K562 (cell line): ENCODE measurements at regions not wholly inside any gene's neighbourhood (a gene's known extent, or its start where the extent isn't known, plus 50 kb on each side); places are given as distances from the start of the nearest gene placed in this dataset.

Source experiments
- ATAC-seq: fragments of 200-7000 bp; cut with Tn5 transposase; 3 replicates; pipeline ENCODE4 v1.9.1; 2020; ENCODE audit warnings: moderate library complexity
- BruUV-seq: library from RNA; stranded (reverse); fragments of 400-500 nt; replicated peaks from 2 replicates; lab custom pipeline; 2021; lab: Mats Ljungman, UMichigan
- CTCF ChIA-PET: fragments of 300-600 bp; formaldehyde crosslinking; extraction: SDS; loops from one replicate; lab custom pipeline; 2021; ENCODE audit warnings: low intra/inter-chr PET ratio; lab: Yijun Ruan, JAX
- POLR2A ChIA-PET: fragments of 300-600, 350-650 bp; sonication (Branson Sonifier 250); formaldehyde crosslinking; extraction: SDS; loops from one replicate; lab custom pipeline; 2021; ENCODE audit warnings: antibody characterized with exemption, inconsistent platforms; lab: Yijun Ruan, JAX
- DNase-seq, 4 experiments: peaks; one replicate each; pipeline versions ENCODE4 v3.0.0 to v3.0.0-alpha.2; 2011 to 2018; ENCODE audit warnings: low spot score in 3 of 4, mixed read lengths in 3 of 4; ENCODE audit errors: extremely low read depth in 1 of 4
- FAIRE-seq: peaks from 2 replicates; lab custom pipeline; 2011; peaks lifted over from hg19 to GRCh38; lab: Jason Lieb, UNC
- H2AFZ ChIP-seq: 2 replicates; pipeline ENCODE4 v1.6.0; 2011; ENCODE audit warnings: low read depth, low read length, control low read depth, inconsistent platforms
- H3K27ac ChIP-seq: fragments of 200-600 bp; 3 replicates; pipeline ENCODE4 v1.8.0; 2011; ENCODE audit warnings: low read depth, mild to moderate bottlenecking, control low read depth, inconsistent platforms, low read length, moderate library complexity, mixed read lengths; ENCODE audit errors: extremely low read depth
- H3K27me3 ChIP-seq, 2 experiments: fragments of 300-600 bp in 1 of 2; 2 replicates in 1 of 2; 3 replicates in 1 of 2; pipeline versions ENCODE4 v1.6.0 to v1.8.0; 2011; ENCODE audit warnings: inconsistent platforms in 2 of 2, low read length in 2 of 2, mild to moderate bottlenecking in 1 of 2, mixed read lengths in 1 of 2, moderate library complexity in 1 of 2; ENCODE audit not compliant: control insufficient read depth in 2 of 2, insufficient read depth in 2 of 2
- H3K36me3 ChIP-seq: fragments of 300-600 bp; 3 replicates; pipeline ENCODE4 v1.8.0; 2011; ENCODE audit warnings: mild to moderate bottlenecking, low read length, inconsistent platforms; ENCODE audit not compliant: control insufficient read depth, insufficient read depth
- H3K4me1 ChIP-seq, 2 experiments: fragments of 200-600 bp in 1 of 2; replicated peaks in 1 of 2; 2 replicates in 1 of 2; 3 replicates in 1 of 2; pipeline versions ENCODE4 v1.5.1 to v1.8.0; 2011; ENCODE audit warnings: inconsistent platforms in 2 of 2, low read length in 2 of 2, mild to moderate bottlenecking in 1 of 2, mixed read lengths in 1 of 2, moderate library complexity in 1 of 2; ENCODE audit not compliant: control insufficient read depth in 2 of 2, insufficient read depth in 2 of 2
- H3K4me2 ChIP-seq: 2 replicates; pipeline ENCODE4 v1.6.1; 2011; ENCODE audit warnings: low read length, control low read depth, inconsistent platforms, mixed read lengths; ENCODE audit not compliant: insufficient read depth
- H3K4me3 ChIP-seq: fragments of 200-600 bp; sonication (generic), shearing (Covaris generic); 2 replicates; pipeline ENCODE4 v1.5.1; 2016; ENCODE audit warnings: control low read depth, inconsistent platforms
- H3K79me2 ChIP-seq: fragments of 200-600 bp; 3 replicates; pipeline ENCODE4 v1.8.0; 2011; ENCODE audit warnings: low read length, inconsistent platforms; ENCODE audit not compliant: control insufficient read depth, insufficient read depth
- H3K9ac ChIP-seq, 2 experiments: 2 replicates each; pipeline versions ENCODE4 v1.6.0 to v1.6.1; 2011; ENCODE audit warnings: low read depth in 2 of 2, low read length in 2 of 2, control low read depth in 1 of 2, inconsistent platforms in 1 of 2, mild to moderate bottlenecking in 1 of 2, mixed read lengths in 1 of 2; ENCODE audit not compliant: insufficient read depth in 1 of 2
- H3K9me1 ChIP-seq: one replicate; pipeline ENCODE4 v1.6.0; 2011; ENCODE audit warnings: inconsistent platforms, mild to moderate bottlenecking, low read length, moderate library complexity; ENCODE audit not compliant: control insufficient read depth, insufficient read depth
- H3K9me3 ChIP-seq: replicated peaks from 2 replicates; pipeline ENCODE4 v1.5.1; 2011; ENCODE audit warnings: low read depth, low read length, inconsistent platforms; ENCODE audit not compliant: control insufficient read depth, insufficient read depth
- H4K20me1 ChIP-seq: replicated peaks from 2 replicates; pipeline ENCODE4 v1.6.1; 2011; ENCODE audit warnings: low read length, inconsistent platforms, mixed read lengths; ENCODE audit not compliant: control insufficient read depth, insufficient read depth
- CBX2 ChIP-seq: fragments of 200-600 bp; sonication (generic); IDR thresholded peaks from one replicate; pipeline ENCODE4 v1.6.1; 2012; ENCODE audit warnings: mild to moderate bottlenecking, low read length, inconsistent platforms; ENCODE audit not compliant: insufficient read depth, poor library complexity, severe bottlenecking
- DDX20 ChIP-seq: fragments of 450-650 bp; IDR thresholded peaks from 2 replicates; pipeline ENCODE4 v1.6.1; 2016; ENCODE audit warnings: missing genetic modification characterization, low read depth, mild to moderate bottlenecking, missing compliant biosample characterization, moderate library complexity
- GABPA ChIP-seq: fragments of 200-800 bp; sonication (Bioruptor generic); conservative IDR thresholded peaks from 2 replicates; pipeline ENCODE4 v1.6.1; 2016; ENCODE audit warnings: low read depth, missing genetic modification characterization, missing compliant biosample characterization
- ID3 ChIP-seq, 2 experiments: fragments of 250-450 bp in 1 of 2; fragments of 450-650 bp in 1 of 2; sonication (Bioruptor Pico) in 1 of 2; IDR thresholded peaks; 2 replicates each; pipeline versions ENCODE4 v1.6.1 to v1.8.0; 2016 to 2021; ENCODE audit warnings: mild to moderate bottlenecking in 2 of 2, moderate library complexity in 2 of 2, missing compliant biosample characterization in 1 of 2, missing genetic modification characterization in 1 of 2
- RCOR1 ChIP-seq, 2 experiments: IDR thresholded peaks; 2 replicates each; pipeline ENCODE4 v1.6.1; 2012; ENCODE audit warnings: low read depth in 2 of 2, low read length in 2 of 2, borderline replicate concordance in 1 of 2, improper control_type of control experiment in 1 of 2
- REST ChIP-seq, 2 experiments: fragments of 450-650 bp; formaldehyde crosslinking in 1 of 2; IDR thresholded peaks; 2 replicates each; pipeline versions ENCODE4 v1.4.0 to v1.6.1; 2014 to 2020; ENCODE audit warnings: mild to moderate bottlenecking in 2 of 2, borderline replicate concordance in 1 of 2, low read depth in 1 of 2
- THRB ChIP-seq: fragments of 450-650 bp; formaldehyde crosslinking; conservative IDR thresholded peaks from 2 replicates; pipeline ENCODE4 v1.4.0; 2022; ENCODE audit warnings: mild to moderate bottlenecking, missing genetic modification characterization
- ZNF668 ChIP-seq: fragments of 250-450 bp; sonication (Bioruptor Pico); IDR thresholded peaks from 2 replicates; pipeline ENCODE4 v1.8.0; 2022; ENCODE audit warnings: mild to moderate bottlenecking, inconsistent platforms
- ZNF707 ChIP-seq: fragments of 250-450 bp; sonication (Bioruptor Pico); conservative IDR thresholded peaks from 2 replicates; pipeline ENCODE4 v1.8.0; 2022; ENCODE audit warnings: inconsistent platforms, mild to moderate bottlenecking, moderate library complexity
- WGBS: fragments of 100-300 bp; shearing (Covaris generic); methylation state at CpG from one replicate; pipeline ENCODE4 v1.1.6; 2016; ENCODE audit warnings: low coverage, mixed read lengths; ENCODE audit not compliant: insufficient coverage; ENCODE audit errors: missing lambda C conversion rate; 5-methylcytosine and 5-hydroxymethylcytosine counted together
- in situ Hi-C: fragments of 300-500 bp; cut with MboI; formaldehyde crosslinking; loops from 4 replicates; pipeline ENCODE4 v1.15.0; 2018; ENCODE audit warnings: inconsistent platforms, mixed read lengths
- intact Hi-C: fragments of 100-400 bp; cut with micrococcal nuclease; formaldehyde crosslinking; loops from 2 replicates; pipeline ENCODE4 v1.14.2; 2022

GRCh38 chr5:20559845-20560244 lies 571.8 kb upstream of the CDH18 start:
- BruUV-seq = no TSS peak
- Histone ChIP-seq H3K27me3 (no peaks in the 10 kb centered on the region), H3K9ac (no peak overlapping the region), H4K20me1 (no peaks in the 10 kb centered on the region), H3K79me2 (no peaks in the 10 kb centered on the region), H3K4me1 (no peaks in the 10 kb centered on the region), H3K4me3 (no peak overlapping the region), H3K4me2 (no peak overlapping the region), H3K27ac (no peak overlapping the region), H2AFZ (no peak overlapping the region), H3K9me1 (no peaks in the 10 kb centered on the region), H3K36me3 (no peaks in the 10 kb centered on the region), H3K9me3 (no peaks in the 10 kb centered on the region)
- ChIA-PET POLR2A (no interaction called here), CTCF (no interaction called here)
- WGBS = 2% methylated on average over 3 of the region's 3 CpGs
- FAIRE-seq (no peak), DNase-seq (no peak), ATAC-seq (no peak)
- intact Hi-C loops = no loop called here
- in situ Hi-C loops = no loop called here
- TF ChIP-seq CBX2 (no peak), ZNF668 (CRISPR knock-in tag) (no peak), RCOR1 (IDR thresholded peaks at IDR 0.05; ENCODE audit: borderline replicate concordance in 1 of 2, low read depth in 2 of 2, low read length in 2 of 2) (no peak), THRB (CRISPR knock-in tag) (no peak), REST (IDR thresholded peaks at IDR 0.05; ENCODE audit: borderline replicate concordance) (no peak), REST (CRISPR knock-in tag; IDR thresholded peaks at IDR 0.05; ENCODE audit: low read depth) (no peak), ID3 (CRISPR knock-in tag; IDR thresholded peaks at IDR 0.05) (no peak), ID3 (tag; IDR thresholded peaks at IDR 0.05) (no peak), DDX20 (no peak), ZNF707 (no peak), GABPA (tag) (no peak)
